WTC11 (cell line): ENCODE measurements at regions not wholly inside any gene's neighbourhood (a gene's known extent, or its start where the extent isn't known, plus 50 kb on each side); places are given as distances from the start of the nearest gene placed in this dataset.
A peak's percentile ranks its signal among the peaks of the same experiment; 100 is the strongest.

Experiments
- ATAC-seq: fragments of 200-7000 bp; cut with Tn5 transposase; 2 replicates; pipeline ENCODE4 v1.10.0; 2021; ENCODE audit warnings: mild to moderate bottlenecking, moderate library complexity
- CTCF ChIA-PET: fragments of 300-600 bp; sonication (Branson Sonifier 250); formaldehyde crosslinking; loops from one replicate; lab custom pipeline; 2021; ENCODE audit warnings: antibody characterized with exemption; lab: Charles Lee
- POLR2A ChIA-PET: fragments of 350-600 bp; sonication (Branson Sonifier 250); formaldehyde crosslinking; loops from one replicate; lab custom pipeline; 2021; ENCODE audit warnings: antibody characterized with exemption; lab: Charles Lee
- DNase-seq: peaks from one replicate; pipeline ENCODE4 v3.0.0; 2021; ENCODE audit warnings: low spot score
- H3K27ac Mint-ChIP-seq: 2 replicates; pipeline ENCODE4 v1.8.0; 2021; ENCODE audit warnings: mixed read lengths
- H3K27me3 Mint-ChIP-seq: 2 replicates; pipeline ENCODE4 v1.8.0; 2021; ENCODE audit warnings: low read depth, mild to moderate bottlenecking, moderate library complexity, mixed read lengths
- H3K36me3 Mint-ChIP-seq: 2 replicates; pipeline ENCODE4 v1.8.0; 2021; ENCODE audit warnings: mixed read lengths
- H3K4me1 Mint-ChIP-seq: 2 replicates; pipeline ENCODE4 v1.8.0; 2022; ENCODE audit warnings: mixed read lengths
- H3K4me3 Mint-ChIP-seq: 2 replicates; pipeline ENCODE4 v1.8.0; 2021; ENCODE audit warnings: mild to moderate bottlenecking, moderate library complexity, mixed read lengths
- H3K9me3 Mint-ChIP-seq: 2 replicates; pipeline ENCODE4 v1.8.0; 2021; ENCODE audit warnings: mixed read lengths
- CREB1 ChIP-seq: sonication (generic); formaldehyde crosslinking; IDR thresholded peaks from 2 replicates; pipeline ENCODE4 v1.8.0; 2023; ENCODE audit warnings: mild to moderate bottlenecking, missing genetic modification reagents
- E2F1 ChIP-seq: sonication (generic); formaldehyde crosslinking; IDR thresholded peaks from 2 replicates; pipeline ENCODE4 v1.8.0; 2022; ENCODE audit warnings: mild to moderate bottlenecking, missing genetic modification reagents
- E2F4 ChIP-seq: sonication (generic); formaldehyde crosslinking; IDR thresholded peaks from 2 replicates; pipeline ENCODE4 v1.8.1; 2022; ENCODE audit warnings: low read depth, mild to moderate bottlenecking, moderate library complexity, missing genetic modification reagents, borderline replicate concordance
- ETV6 ChIP-seq: sonication (generic); formaldehyde crosslinking; IDR thresholded peaks from 2 replicates; pipeline ENCODE4 v1.8.1; 2022; ENCODE audit warnings: mild to moderate bottlenecking, missing genetic modification reagents
- FOXP1 ChIP-seq: sonication (generic); formaldehyde crosslinking; IDR thresholded peaks from 2 replicates; pipeline ENCODE4 v1.8.0; 2022; ENCODE audit warnings: missing genetic modification reagents, mild to moderate bottlenecking, moderate library complexity, borderline replicate concordance
- HMGA2 ChIP-seq: fragments of 250-450 bp; sonication (Bioruptor Pico); IDR thresholded peaks from 2 replicates; pipeline ENCODE4 v1.4.0; 2021; ENCODE audit warnings: mild to moderate bottlenecking, moderate library complexity
- MAX ChIP-seq: sonication (generic); formaldehyde crosslinking; IDR thresholded peaks from 2 replicates; pipeline ENCODE4 v1.8.0; 2022; ENCODE audit warnings: mild to moderate bottlenecking, missing genetic modification reagents
- MLX ChIP-seq: sonication (generic); formaldehyde crosslinking; IDR thresholded peaks from 2 replicates; pipeline ENCODE4 v1.8.1; 2023; ENCODE audit warnings: mild to moderate bottlenecking, missing genetic modification reagents, moderate library complexity
- NR1H2 ChIP-seq: sonication (generic); formaldehyde crosslinking; IDR thresholded peaks from 2 replicates; pipeline ENCODE4 v1.9.0; 2021; ENCODE audit warnings: mild to moderate bottlenecking, moderate library complexity, missing genetic modification reagents
- OVOL2 ChIP-seq: fragments of 250-450 bp; sonication (Bioruptor Pico); IDR thresholded peaks from 2 replicates; pipeline ENCODE4 v1.9.0; 2021; ENCODE audit warnings: mild to moderate bottlenecking, borderline replicate concordance
- SMAD4 ChIP-seq: sonication (generic); formaldehyde crosslinking; IDR thresholded peaks from 2 replicates; pipeline ENCODE4 v1.8.0; 2022; ENCODE audit warnings: mild to moderate bottlenecking, missing genetic modification reagents
- SP1 ChIP-seq: sonication (generic); formaldehyde crosslinking; conservative IDR thresholded peaks from 2 replicates; pipeline ENCODE4 v1.8.1; 2022; ENCODE audit warnings: missing genetic modification reagents
- ZNF219 ChIP-seq: sonication (generic); formaldehyde crosslinking; IDR thresholded peaks from 2 replicates; pipeline ENCODE4 v1.8.0; 2023; ENCODE audit warnings: missing genetic modification reagents, mild to moderate bottlenecking, borderline replicate concordance
- TF ChIP-seq, protein P1 (sequence below): fragments of 200-600 bp; IDR thresholded peaks from 2 replicates; pipeline ENCODE4 v1.8.0; 2022; ENCODE audit warnings: antibody characterized with exemption
- TF ChIP-seq, protein P2 (sequence below): sonication (generic); formaldehyde crosslinking; IDR thresholded peaks from 2 replicates; pipeline ENCODE4 v1.8.1; 2022; ENCODE audit warnings: mild to moderate bottlenecking, moderate library complexity, missing genetic modification reagents

- DNase-seq (peak; percentile 68), ATAC-seq (peak; percentile 23; the same call in 1 of the 2 replicates)
- no peak for TF ChIP-seq HMGA2
- TF ChIP-seq FOXP1 (CRISPR knock-in tag), result no peak
- TF ChIP-seq, protein P1, sequence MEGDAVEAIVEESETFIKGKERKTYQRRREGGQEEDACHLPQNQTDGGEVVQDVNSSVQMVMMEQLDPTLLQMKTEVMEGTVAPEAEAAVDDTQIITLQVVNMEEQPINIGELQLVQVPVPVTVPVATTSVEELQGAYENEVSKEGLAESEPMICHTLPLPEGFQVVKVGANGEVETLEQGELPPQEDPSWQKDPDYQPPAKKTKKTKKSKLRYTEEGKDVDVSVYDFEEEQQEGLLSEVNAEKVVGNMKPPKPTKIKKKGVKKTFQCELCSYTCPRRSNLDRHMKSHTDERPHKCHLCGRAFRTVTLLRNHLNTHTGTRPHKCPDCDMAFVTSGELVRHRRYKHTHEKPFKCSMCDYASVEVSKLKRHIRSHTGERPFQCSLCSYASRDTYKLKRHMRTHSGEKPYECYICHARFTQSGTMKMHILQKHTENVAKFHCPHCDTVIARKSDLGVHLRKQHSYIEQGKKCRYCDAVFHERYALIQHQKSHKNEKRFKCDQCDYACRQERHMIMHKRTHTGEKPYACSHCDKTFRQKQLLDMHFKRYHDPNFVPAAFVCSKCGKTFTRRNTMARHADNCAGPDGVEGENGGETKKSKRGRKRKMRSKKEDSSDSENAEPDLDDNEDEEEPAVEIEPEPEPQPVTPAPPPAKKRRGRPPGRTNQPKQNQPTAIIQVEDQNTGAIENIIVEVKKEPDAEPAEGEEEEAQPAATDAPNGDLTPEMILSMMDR, result peak; percentile 18; the same call in 1 of the 2 replicates
- TF ChIP-seq MLX (CRISPR knock-in tag), result no peak
- Mint-ChIP-seq H3K27me3 (no peaks in the 10 kb centered on the region), H3K27ac (peak overlapping the region; percentile 79), H3K4me3 (peak overlapping the region; percentile 98), H3K36me3 (peaks cover 21% of the 10 kb centered on the region), H3K9me3 (no peaks in the 10 kb centered on the region), H3K4me1 (peaks cover 32% of the 10 kb centered on the region)
- POLR2A ChIA-PET, result interaction anchor here (0.6 to 2.7 kb wide), 8 partner anchors 159 to 534 kb away, joined by 3 to 22 read pairs (median 7); partner anchors contain the start of genes ARMC5, FUS, RUSF1 and ZNF267
- CTCF ChIA-PET, result interaction anchor here (0.5 to 2.5 kb wide), 22 partner anchors 8 to 570 kb away, joined by 3 to 12 read pairs (median 4); partner anchors contain the start of genes ARMC5, RUSF1, ZNF267 and ZNF843
Measured at GRCh38 chr16:31713945-31714902, 159.4 kb upstream of the ZNF267 start.

- DNase-seq, result no peak
- Mint-ChIP-seq H3K4me3 (peak overlapping the region; percentile 98), H3K27ac (0 out of 2 replicates have a peak overlapping the region, but pooled peaks have one; percentile 9), H3K36me3 (peaks cover 17% of the 10 kb centered on the region), H3K27me3 (no peaks in the 10 kb centered on the region), H3K4me1 (peaks cover 32% of the 10 kb centered on the region), H3K9me3 (no peaks in the 10 kb centered on the region)
- TF ChIP-seq E2F1 (CRISPR knock-in tag) (no peak), MAX (CRISPR knock-in tag) (no peak), CREB1 (CRISPR knock-in tag) (no peak), SMAD4 (CRISPR knock-in tag) (no peak), OVOL2 (CRISPR knock-in tag) (no peak), NR1H2 (CRISPR knock-in tag) (no peak)
- TF ChIP-seq, protein P2, sequence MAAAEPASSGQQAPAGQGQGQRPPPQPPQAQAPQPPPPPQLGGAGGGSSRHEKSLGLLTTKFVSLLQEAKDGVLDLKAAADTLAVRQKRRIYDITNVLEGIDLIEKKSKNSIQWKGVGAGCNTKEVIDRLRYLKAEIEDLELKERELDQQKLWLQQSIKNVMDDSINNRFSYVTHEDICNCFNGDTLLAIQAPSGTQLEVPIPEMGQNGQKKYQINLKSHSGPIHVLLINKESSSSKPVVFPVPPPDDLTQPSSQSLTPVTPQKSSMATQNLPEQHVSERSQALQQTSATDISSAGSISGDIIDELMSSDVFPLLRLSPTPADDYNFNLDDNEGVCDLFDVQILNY (CRISPR knock-in tag), result no peak
- ChIA-PET POLR2A (interaction anchor here (0.6 to 2.7 kb wide), 4 partner anchors 159 to 535 kb away, joined by 3 to 22 read pairs (median 6); partner anchors contain the start of genes FUS and ZNF267), CTCF (interaction anchor here (0.5 to 1.3 kb wide), 17 partner anchors 9 to 571 kb away, joined by 3 to 11 read pairs (median 4); partner anchors contain the start of genes ARMC5, RUSF1 and ZNF267)
- no peak for ATAC-seq
Measured at GRCh38 chr16:31714903-31715504, 158.6 kb upstream of the ZNF267 start.

DNA sequence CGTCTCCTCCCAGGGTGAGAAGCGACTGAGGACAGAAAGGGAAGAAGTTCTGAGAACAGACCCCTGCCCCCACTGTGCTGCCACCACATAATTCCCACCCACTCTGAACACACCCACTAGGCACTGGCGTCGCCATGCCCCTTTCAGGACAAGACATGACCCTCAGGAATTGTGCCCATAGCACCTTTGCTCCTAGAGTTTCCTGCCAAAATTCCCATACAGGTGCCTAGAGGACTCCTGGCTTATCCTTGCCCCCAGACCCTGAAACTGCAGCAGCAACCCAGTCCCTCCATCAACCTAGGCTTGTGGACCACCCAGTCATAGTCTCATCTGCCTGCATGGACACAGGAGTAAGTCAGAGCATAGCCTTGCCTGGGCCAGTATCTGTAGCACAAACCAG is 157.7 kb upstream of the ZNF267 start:
- no peak for DNase-seq
- ATAC-seq, result no peak
- Mint-ChIP-seq H3K27me3 (no peaks in the 10 kb centered on the region), H3K4me3 (no peak overlapping the region), H3K9me3 (no peaks in the 10 kb centered on the region), H3K36me3 (peaks cover 17% of the 10 kb centered on the region), H3K27ac (no peak overlapping the region), H3K4me1 (peaks cover 35% of the 10 kb centered on the region)
- TF ChIP-seq SP1 (CRISPR knock-in tag), result no peak
- TF ChIP-seq ETV6 (CRISPR knock-in tag), result no peak
- TF ChIP-seq MAX (CRISPR knock-in tag), result no peak
- TF ChIP-seq ZNF219 (CRISPR knock-in tag), result no peak
- TF ChIP-seq E2F4 (CRISPR knock-in tag), result no peak
- POLR2A ChIA-PET, result no interaction called here
- CTCF ChIA-PET, result no interaction called here
